Heart right ventricle (tissue), 16 donors: ENCODE measurements at regions not wholly inside any gene's neighbourhood (a gene's known extent, or its start where the extent isn't known, plus 50 kb on each side); places are given as distances from the start of the nearest gene placed in this dataset.
A peak's percentile ranks its signal among the peaks of the same experiment; 100 is the strongest.

Experiments
- ATAC-seq, 8 donors: fragments of 200-7000 bp; cut with Tn5 transposase; one replicate each; pipeline ENCODE4 v1.9.1; 2020; ENCODE audit warnings: mild to moderate bottlenecking in 8 of 8, moderate library complexity in 8 of 8, moderate number of reproducible peaks in 1 of 8
- DNase-seq, 2 donors: peaks; one replicate each; pipeline ENCODE4 v3.0.0-alpha.2; 2020
- H3K27ac ChIP-seq, 10 donors: fragments of 200-600 bp; sonication (generic) in 2 of 10; one replicate each; pipeline versions ENCODE4 v1.5.0 to v1.8.0; 2020 to 2022; ENCODE audit warnings: mild to moderate bottlenecking in 3 of 10
- H3K27me3 ChIP-seq, 7 donors: fragments of 200-600 bp; one replicate each; pipeline ENCODE4 v1.8.0; 2021 to 2022; ENCODE audit warnings: mild to moderate bottlenecking in 2 of 7
- H3K36me3 ChIP-seq, 9 donors: fragments of 200-600 bp; sonication (generic) in 1 of 9; one replicate each; pipeline versions ENCODE4 v1.5.0 to v1.8.0; 2020 to 2022; ENCODE audit warnings: mild to moderate bottlenecking in 2 of 9
- H3K4me1 ChIP-seq, 9 donors: fragments of 200-600 bp; sonication (generic) in 1 of 9; one replicate each; pipeline versions ENCODE4 v1.5.0 to v1.8.0; 2020 to 2022; ENCODE audit warnings: mild to moderate bottlenecking in 4 of 9
- H3K4me3 ChIP-seq, 10 donors: fragments of 200-600 bp; sonication (generic) in 2 of 10; one replicate each; pipeline versions ENCODE4 v1.5.0 to v1.8.0; 2020 to 2022; ENCODE audit warnings: mild to moderate bottlenecking in 7 of 10, moderate library complexity in 2 of 10
- H3K9me3 ChIP-seq, 11 donors: fragments of 200-600 bp in 10 of 11; sonication (generic) in 2 of 11; one replicate each; pipeline versions ENCODE4 v1.5.0 to v1.8.0; 2013 to 2022; ENCODE audit warnings: mild to moderate bottlenecking in 2 of 11, control low read depth in 1 of 11, moderate library complexity in 1 of 11
- WGBS, 2 donors: extraction: QIAGEN DNeasy Blood & Tissue Kit; methylation state at CpG; one replicate each; pipeline ENCODE4 v1.1.7; 2013; ENCODE audit warnings: inconsistent platforms in 1 of 2; 5-methylcytosine and 5-hydroxymethylcytosine counted together
- intact Hi-C, 10 donors: fragments of 100-400 bp; cut with DNase I; formaldehyde crosslinking; loops; one replicate each; pipeline versions ENCODE4 v1.11.1 to v1.14.2; 2022
- TF ChIP-seq, protein P1 (sequence below), 9 donors: fragments of 200-600 bp; sonication (generic) in 2 of 9; IDR thresholded peaks; one replicate each; pipeline versions ENCODE4 v1.5.0 to v1.8.0; 2021 to 2022; ENCODE audit warnings: antibody characterized with exemption in 9 of 9, mild to moderate bottlenecking in 5 of 9, moderate library complexity in 1 of 9
- donor health status: Arrhythmogenic right ventricular cardiomyopathy.
- donor health status: ischemic (EF 13 %, LVEDD 7.1; RV severe dilation, severe dysfunction).
- donor health status: healthy with polysubstance abuse.
- donor health status: DM: no; HTN: yes; CAD: no.
- donor health status: DM: no; HTN: no; CAD: no.
- donor health status: ischemic (EF 25% LVEDD 6.9; RV normal size, moderate dysfunction).
- donor health status: ischemic (EF 25% LVEDD 5.7; RV mildly dilated, moderate dysfunction).
- donor health status: healthy.
- donor health status: DM: yes; HTN: yes; CAD: no.
- donor health status: Ischemic cardiomyopathy.
- donor health status: ischemic (EF 35%, LVEDD 5.7; RV mildly dilated, moderate dysfunction).
- donor health status: nonischemic (EF 11% LVEDD 7.7; RV severe dilation, severe dysfunction).
- donor health status: DM: yes; HTN: yes; CAD: no.
- donor health status: PGD.
- donor health status: ischemic (EF 29% LVEDD 5.4; RV normal size, mild dysfunction).
- donor health status: nonischemic (EF 23%, LVEDD 6.1; RV moderate dilation, normal function).

DNA sequence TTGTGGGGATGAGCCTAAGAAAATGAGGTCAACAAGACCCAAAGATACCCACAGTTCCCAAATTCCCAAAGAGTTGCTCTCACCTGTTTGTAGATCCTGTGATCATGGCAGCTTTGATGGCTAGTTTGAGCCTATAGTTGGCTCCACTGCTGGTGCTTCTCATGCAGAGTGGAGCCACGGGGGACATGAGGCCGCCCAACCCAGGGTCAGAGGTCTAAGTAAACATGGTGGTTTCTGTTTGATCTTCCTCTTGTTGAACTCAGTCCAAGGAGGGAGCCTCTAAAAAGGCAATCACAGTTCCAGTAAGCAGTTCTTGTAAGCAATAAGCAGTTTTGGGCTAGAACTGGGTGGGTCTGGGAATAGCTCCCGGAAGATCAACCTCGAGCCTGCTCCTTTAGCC lies 125.6 kb upstream of the DHRS4 start:
- TF ChIP-seq, protein P1, sequence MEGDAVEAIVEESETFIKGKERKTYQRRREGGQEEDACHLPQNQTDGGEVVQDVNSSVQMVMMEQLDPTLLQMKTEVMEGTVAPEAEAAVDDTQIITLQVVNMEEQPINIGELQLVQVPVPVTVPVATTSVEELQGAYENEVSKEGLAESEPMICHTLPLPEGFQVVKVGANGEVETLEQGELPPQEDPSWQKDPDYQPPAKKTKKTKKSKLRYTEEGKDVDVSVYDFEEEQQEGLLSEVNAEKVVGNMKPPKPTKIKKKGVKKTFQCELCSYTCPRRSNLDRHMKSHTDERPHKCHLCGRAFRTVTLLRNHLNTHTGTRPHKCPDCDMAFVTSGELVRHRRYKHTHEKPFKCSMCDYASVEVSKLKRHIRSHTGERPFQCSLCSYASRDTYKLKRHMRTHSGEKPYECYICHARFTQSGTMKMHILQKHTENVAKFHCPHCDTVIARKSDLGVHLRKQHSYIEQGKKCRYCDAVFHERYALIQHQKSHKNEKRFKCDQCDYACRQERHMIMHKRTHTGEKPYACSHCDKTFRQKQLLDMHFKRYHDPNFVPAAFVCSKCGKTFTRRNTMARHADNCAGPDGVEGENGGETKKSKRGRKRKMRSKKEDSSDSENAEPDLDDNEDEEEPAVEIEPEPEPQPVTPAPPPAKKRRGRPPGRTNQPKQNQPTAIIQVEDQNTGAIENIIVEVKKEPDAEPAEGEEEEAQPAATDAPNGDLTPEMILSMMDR (IDR thresholded peaks at IDR 0.05): no peak
- ATAC-seq (no peak), DNase-seq (no peak)
- H3K4me3 ChIP-seq: no peak overlapping the region
- no peaks in the 10 kb centered on the region for H3K27me3 ChIP-seq
- H3K9me3 ChIP-seq: no peaks in the 10 kb centered on the region
- no peak overlapping the region for H3K27ac ChIP-seq
- no peaks in the 10 kb centered on the region for H3K36me3 ChIP-seq
- intact Hi-C loops: no loop called here
- 67 to 82% methylated on average over 4 of the region's 4 CpGs for WGBS, 2 donors
- peaks cover 0 to 25% (median 0%) of the 10 kb centered on the region in 9 donors for H3K4me1 ChIP-seq

DNA sequence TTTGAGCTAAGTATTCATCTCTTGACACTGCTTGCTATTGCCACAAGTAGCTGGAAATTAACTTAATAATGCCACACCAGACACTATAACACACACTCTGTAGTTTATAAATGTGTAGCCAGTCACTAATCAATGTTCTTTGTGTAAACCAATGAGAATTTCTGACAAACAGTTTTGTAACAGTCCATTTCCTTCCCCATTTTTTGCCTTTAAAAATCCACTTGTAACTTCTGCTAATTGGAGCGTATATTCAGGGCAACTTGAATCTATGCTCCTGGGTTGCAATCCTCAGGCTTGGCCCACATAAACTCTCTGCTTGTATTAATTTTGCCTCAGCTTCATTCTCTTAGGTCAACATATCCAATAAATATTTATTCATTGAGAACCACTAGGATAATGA lies 125.0 kb upstream of the DHRS4 start:
- Histone ChIP-seq H3K36me3 (no peaks in the 10 kb centered on the region), H3K27ac (no peak overlapping the region), H3K4me3 (no peak overlapping the region), H3K9me3 (no peaks in the 10 kb centered on the region), H3K27me3 (no peaks in the 10 kb centered on the region), H3K4me1 (peaks cover 0 to 25% (median 0%) of the 10 kb centered on the region in 9 donors)
- ATAC-seq (no peak), DNase-seq (no peak)
- WGBS, 2 donors: 84 to 90% methylated on average over 1 of the region's 1 CpG
- TF ChIP-seq, protein P1 (IDR thresholded peaks at IDR 0.05): no peak
- intact Hi-C loops: no loop called here

DNA sequence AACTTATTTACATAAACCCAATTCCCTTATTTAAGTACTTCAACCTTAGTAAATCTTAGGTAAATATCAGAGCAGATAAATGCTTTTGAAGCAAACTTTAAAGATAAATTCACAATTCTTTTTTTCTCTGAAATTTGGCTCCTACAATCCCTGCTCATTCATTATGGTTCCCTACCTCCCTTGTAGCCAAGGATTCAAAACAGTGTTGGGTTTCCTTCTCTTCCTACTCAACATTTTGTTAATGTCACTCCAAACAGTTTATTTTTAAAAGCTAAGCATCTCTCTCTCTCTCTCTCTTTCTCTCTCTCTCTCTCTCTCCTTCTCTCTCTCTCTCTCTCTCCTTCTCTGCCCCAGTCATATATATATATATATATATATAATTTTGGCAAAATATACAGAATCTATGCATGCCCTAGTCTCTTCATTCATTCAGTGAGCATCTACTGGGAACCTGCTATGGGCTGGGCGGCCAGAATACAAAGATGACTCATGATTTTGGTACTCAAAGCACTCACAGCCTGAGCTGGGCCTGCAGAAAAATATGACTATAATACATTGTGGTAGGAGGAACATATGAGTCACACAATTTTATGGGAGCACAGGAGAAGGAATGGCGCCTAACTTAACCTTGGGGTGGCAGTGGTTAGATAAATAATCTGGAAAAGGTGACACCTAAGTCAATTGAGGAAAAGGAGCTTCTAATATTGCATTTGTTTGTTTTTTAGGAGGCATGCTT lies 123.7 kb upstream of the DHRS4 start:
- no peaks in the 10 kb centered on the region for H3K9me3 ChIP-seq
- intact Hi-C loops: no loop called here
- DNase-seq (no peak), ATAC-seq (peak in 3 of 8 donors; percentile 54 to 85 (median 58))
- no peaks in the 10 kb centered on the region for H3K36me3 ChIP-seq
- TF ChIP-seq, protein P1 (IDR thresholded peaks at IDR 0.05): no peak
- no peak overlapping the region for H3K27ac ChIP-seq
- H3K4me1 ChIP-seq: peaks cover 0 to 25% (median 0%) of the 10 kb centered on the region in 9 donors
- H3K4me3 ChIP-seq: no peak overlapping the region
- H3K27me3 ChIP-seq: no peaks in the 10 kb centered on the region
- 55 to 65% methylated on average over 2 of the region's 2 CpGs for WGBS, 2 donors

DNA sequence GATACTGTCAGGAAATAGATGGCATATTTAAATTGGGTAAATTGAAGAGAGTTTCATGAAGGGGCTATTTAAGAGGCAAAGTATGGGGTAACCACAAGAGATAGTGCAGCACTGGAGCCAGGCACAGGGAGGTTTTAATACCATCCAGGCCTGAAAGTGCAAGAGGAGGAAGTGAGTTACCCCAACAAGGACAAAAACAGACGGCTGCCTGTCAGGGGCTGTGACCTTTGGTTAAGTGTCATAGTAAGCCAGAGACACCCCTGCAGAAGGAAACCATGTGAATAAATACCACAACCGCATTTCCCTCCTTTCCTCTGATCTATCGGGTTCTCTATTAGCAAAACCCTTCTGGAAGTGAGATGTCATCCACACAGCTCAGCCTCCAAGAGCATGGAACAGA lies 122.0 kb upstream of the DHRS4 start:
- no peaks in the 10 kb centered on the region for H3K9me3 ChIP-seq
- DNase-seq (no peak), ATAC-seq (peak in 1 of 8 donors; percentile 20)
- 68 to 79% methylated on average over 3 of the region's 3 CpGs for WGBS, 2 donors
- TF ChIP-seq, protein P1 (IDR thresholded peaks at IDR 0.05): no peak
- H3K4me3 ChIP-seq: no peak overlapping the region
- no peaks in the 10 kb centered on the region for H3K27me3 ChIP-seq
- no peak overlapping the region for H3K27ac ChIP-seq
- peaks cover 0 to 25% (median 0%) of the 10 kb centered on the region in 9 donors for H3K4me1 ChIP-seq
- intact Hi-C loops: no loop called here
- no peaks in the 10 kb centered on the region for H3K36me3 ChIP-seq
